NCI-H1092 treated with DMSO at 0.1 percent for 48 hours (cell line): ENCODE measurements at regions not wholly inside any gene's neighbourhood (a gene's known extent, or its start where the extent isn't known, plus 50 kb on each side); places are given as distances from the start of the nearest gene placed in this dataset.

Experiments used
- DNase-seq: peaks from one replicate; lab custom pipeline; 2025; lab: John Stamatoyannopoulos, UW

DNA sequence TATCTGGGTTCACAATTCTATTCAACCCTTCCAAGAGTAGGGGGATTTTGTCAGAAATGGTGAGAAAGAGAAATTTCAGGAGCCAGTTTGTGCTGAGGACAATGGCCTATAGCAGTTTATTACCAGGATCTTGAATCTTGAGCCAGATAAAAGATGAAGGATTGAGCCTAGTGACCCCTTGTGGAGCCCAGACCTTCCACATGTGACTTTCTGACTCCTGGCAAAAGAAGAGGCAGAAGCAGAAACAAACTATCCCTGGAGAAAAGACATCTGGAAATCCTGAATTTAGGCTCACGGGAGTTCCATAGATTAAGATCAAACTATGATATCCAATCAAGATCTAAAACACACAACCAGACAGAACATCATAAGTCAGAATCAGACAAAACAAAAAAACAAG is 60.9 kb upstream of the CHRM2 start:
- DNase-seq = no peak

GRCh38 chr7:136803028-136803427 is 65.4 kb upstream of the CHRM2 start:
- DNase-seq = no peak

DNA sequence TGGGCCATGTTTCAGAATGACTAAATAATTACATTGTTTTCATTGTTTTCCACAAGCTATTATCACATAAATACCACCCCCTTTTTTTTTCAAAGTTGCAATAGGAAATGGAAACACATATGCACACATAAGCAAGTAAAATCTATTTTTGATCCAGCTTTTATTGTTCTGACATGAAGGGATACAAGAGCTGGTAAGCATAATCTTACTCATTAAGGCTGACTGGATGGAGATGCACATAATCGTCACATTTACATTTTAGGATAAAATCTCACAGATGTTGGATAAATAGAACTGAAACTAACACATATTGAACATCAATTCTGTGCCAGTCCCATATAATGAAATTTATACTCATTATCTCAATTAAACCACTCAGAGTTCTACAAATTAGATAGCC is 84.5 kb upstream of the CHRM2 start:
- no peak for DNase-seq

DNA sequence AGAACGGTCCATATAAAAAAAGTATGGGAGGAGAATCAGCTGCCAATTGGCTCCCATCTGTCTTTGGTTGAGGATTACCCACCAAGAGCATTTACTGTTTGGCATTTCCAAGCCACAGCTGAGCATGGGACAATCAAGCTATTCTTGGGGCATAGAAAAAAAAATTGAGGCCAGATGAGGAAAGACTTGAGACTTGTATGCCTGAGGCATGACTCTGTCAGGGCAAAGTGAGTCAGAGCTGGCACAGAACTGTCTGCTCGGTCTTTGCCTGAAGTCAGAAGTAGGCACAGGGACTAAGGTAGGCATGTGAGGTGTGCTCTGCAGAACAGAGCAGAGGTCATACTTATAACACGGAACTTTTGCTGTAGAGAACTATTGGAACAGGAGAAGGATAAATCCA is 126.5 kb upstream of the CHRM2 start:
- DNase-seq = no peak

DNA sequence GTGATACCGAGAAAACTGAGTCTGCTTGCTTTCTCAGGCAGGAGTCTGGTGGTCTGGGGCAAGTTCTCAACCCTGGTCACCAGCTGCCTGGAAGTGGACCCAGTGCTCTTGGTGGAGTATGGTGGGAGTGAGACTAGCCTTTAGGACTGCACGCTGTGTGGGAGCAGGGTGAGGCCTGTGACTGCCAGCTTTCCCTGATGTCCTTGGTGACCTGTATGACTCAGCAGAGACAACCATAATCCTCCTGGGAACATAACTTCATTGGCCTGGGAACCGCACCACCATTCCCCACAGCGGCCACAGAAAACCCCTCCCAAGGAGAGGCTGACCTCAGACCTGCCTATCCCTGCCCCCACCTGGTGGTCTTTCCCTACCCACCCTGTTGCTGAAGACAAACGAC is 139.5 kb upstream of the CHRM2 start:
- no peak for DNase-seq

DNA sequence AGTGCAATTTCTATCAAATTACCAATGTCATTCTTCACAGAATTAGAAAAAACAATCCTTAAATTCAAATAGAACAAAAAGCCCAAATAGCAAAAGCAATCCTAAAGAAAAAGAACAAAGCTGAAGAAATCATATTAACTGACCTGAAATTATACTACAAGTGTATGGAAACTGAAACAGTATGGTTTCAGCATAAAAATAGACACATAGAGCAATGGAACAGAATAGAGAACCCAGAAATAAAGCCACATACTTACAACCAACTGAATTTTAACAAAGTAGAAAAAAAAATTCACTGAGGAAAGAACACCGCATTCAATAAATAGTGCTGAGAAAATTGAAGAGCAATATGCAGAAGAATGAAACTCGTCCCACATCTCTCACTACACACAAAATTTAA is 142.0 kb upstream of the CHRM2 start:
- no peak for DNase-seq

DNA sequence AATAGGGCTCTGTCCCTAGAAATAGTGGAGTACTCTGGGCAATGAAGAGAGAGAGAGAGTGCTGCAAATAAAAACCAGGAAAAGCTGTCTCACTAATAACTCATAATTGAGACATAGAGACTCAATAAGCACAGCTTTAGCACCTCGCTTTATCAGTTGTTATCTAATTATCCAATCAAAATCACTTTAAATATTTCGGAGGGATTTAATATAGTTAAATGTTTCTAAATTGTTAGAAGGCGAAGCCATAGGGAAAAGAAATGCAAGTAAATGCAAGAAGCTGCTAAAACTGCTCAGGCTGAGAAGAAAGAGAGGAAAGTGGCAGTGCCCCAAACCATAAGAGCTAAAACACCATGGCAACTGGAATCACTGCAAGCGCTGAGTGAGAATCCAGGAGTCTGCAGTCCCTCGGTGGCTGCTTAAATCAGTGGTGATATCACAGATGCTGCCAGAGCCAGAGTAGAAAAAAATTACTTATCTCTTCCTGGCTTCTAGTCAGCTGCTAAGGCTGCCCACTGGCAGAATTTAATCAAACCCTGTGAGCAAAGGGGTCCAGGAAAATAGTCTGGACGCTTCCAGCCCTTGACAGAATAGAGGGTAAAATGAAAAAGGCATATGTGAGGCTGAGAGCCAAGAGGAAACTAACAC is 150.4 kb upstream of the CHRM2 start:
- no peak for DNase-seq

DNA sequence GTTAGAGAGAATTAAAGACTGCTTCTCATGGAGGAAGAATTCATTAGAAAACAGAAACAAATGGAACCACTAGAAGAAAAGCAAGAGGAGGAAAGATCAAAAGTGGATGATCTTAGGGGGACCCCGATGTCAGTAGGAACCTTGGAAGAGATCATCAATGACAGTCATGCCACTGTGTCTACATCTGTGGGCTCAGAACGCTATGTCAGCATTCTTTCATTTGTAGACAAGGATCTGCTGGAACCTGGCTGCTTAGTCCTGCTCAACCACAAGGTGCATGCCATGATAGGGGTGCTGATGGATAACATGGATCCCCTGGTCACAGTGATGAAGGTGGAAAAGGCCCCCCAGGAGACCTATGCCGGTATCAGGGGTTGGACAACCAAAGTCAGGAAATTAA is 154.4 kb upstream of the CHRM2 start:
- DNase-seq = no peak

GRCh38 chr7:136710751-136711150 is 157.7 kb upstream of the CHRM2 start:
- DNase-seq = no peak

- DNase-seq = no peak
These were observed 158.6 kb upstream of the CHRM2 start for GRCh38 chr7:136709876-136710275.

DNA sequence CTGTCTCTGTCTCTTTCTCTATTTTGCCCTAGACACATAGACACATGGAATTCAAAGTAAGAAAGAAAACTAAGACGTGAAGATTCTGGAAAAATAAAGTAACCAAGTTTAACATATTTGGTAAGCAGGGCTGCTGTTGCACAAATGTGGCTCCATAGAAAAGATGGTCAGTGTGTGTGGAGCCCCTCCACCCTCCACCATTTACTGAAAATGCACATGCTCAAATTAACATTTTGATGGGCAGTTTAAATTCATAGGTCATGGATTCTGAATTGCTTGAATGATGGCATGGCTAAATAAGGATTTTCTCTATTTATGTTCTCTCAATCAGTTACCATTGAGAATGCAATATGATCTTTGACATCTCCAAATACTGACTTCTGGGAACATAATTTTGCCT is 165.5 kb upstream of the CHRM2 start:
- DNase-seq = no peak

- DNase-seq = no peak
These were observed 169.5 kb upstream of the CHRM2 start for GRCh38 chr7:136698977-136699376.

DNA sequence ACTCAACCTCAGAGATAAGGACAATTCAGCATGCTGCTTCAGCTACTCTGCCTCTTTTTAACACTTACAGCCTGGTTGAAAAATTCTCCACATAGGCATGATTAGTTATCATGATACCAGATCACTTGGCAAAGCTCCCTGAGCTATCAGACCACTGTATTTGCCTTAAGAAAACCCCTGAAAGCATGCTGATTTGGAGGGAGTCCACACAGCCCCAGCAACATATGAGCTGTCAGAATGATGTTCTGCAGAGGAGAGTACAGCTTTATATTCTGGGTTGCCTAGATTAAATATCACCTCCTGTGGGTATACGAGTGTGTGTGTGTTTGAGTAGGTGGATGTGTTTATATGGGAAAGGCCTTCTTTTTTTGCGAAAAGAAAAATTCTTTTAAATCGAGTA is 170.2 kb upstream of the CHRM2 start:
- no peak for DNase-seq

GRCh38 chr7:136697271-136697670 is 171.2 kb upstream of the CHRM2 start:
- no peak for DNase-seq

GRCh38 chr7:136693166-136694119 is 175.0 kb upstream of the CHRM2 start:
- no peak for DNase-seq

GRCh38 chr7:136692221-136692620 is 176.2 kb upstream of the CHRM2 start:
- DNase-seq = no peak

GRCh38 chr7:136688601-136689000 is 179.9 kb upstream of the CHRM2 start:
- no peak for DNase-seq

- DNase-seq = peak; percentile 5
These were observed 180.6 kb upstream of the CHRM2 start for GRCh38 chr7:136687693-136688322.

DNA sequence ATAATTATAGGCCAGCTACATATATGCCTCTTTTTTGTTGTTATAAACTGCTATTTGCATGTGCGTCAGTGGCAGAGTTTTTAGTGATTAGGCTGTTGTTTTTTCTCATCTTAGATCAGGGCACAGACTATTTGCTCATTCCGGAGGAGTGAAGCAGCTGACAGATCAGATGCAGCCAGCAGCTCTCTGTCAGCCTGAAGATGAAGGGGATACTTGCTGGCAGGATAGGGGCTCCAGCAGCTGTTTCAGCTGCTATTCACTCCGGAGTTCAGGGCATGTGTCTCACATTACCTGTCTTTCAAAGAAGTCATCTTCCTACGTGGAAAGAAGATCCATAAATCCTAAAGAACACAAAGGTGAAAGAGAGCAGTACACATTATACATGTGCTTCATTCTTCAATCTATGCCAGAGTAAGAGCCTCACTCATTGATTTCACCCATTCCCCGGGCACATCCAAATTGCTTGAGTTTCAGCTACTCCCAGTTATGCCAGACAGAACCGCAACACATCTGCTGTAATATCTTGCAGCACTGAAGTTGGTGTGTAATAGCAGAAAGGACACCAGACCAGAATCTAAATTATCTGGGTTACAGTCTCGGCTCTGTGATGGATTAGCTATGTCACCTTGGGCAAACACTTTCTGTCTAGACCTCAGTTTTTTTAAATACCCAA is 182.8 kb upstream of the CHRM2 start:
- peak; percentile 44 for DNase-seq

GRCh38 chr7:136677471-136678365 is 190.7 kb upstream of the CHRM2 start:
- no peak for DNase-seq

DNA sequence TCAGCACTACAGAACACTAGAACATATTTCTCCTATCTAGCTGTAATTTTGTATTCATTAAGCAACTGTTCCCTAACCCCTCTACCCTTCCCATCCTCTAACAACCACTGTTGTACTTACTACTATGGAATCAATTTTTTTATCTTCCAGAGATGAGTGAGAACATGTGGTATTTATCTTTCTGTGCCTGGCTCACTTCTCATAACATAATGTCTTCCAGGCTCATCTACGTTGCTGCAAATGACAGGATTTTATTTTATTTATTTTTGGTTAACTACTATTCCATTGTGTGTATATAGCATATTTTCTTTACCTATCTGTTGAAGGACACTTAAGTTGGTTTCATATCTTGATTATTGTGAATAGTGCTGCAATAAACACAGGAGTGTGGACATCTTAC is 200.9 kb upstream of the CHRM2 start:
- no peak for DNase-seq
